Neuronal stem cell (in vitro differentiated cells): ENCODE measurements at regions not wholly inside any gene's neighbourhood (a gene's known extent, or its start where the extent isn't known, plus 50 kb on each side); places are given as distances from the start of the nearest gene placed in this dataset.
"Not testable (repeated sequence)": the region's sequence is repeated elsewhere in the genome, so short reads cannot be mapped to it uniquely, and the experiment has no call there.

Experiments
- DNase-seq: peaks from one replicate; pipeline ENCODE4 v3.0.0-alpha.2; 2013; ENCODE audit warnings: low spot score
- H2AFZ ChIP-seq: one replicate; pipeline ENCODE4 v1.6.1; 2013; ENCODE audit warnings: mild to moderate bottlenecking, low read length, inconsistent platforms
- H2AK5ac ChIP-seq: 2 replicates; pipeline ENCODE4 v1.6.1; 2013; ENCODE audit warnings: low read depth, mild to moderate bottlenecking, inconsistent platforms, low read length, moderate library complexity, mixed read lengths
- H2BK120ac ChIP-seq: 2 replicates; pipeline ENCODE4 v1.6.1; 2013; ENCODE audit warnings: low read depth, mild to moderate bottlenecking, inconsistent platforms, low read length, moderate library complexity, mixed read lengths
- H2BK12ac ChIP-seq: one replicate; pipeline ENCODE4 v1.6.1; 2013; ENCODE audit warnings: low read length, inconsistent platforms
- H2BK15ac ChIP-seq: 2 replicates; pipeline ENCODE4 v1.6.1; 2013; ENCODE audit warnings: mild to moderate bottlenecking, low read length, inconsistent platforms, mixed read lengths
- H2BK5ac ChIP-seq: one replicate; pipeline ENCODE4 v1.6.1; 2013; ENCODE audit warnings: inconsistent platforms, mild to moderate bottlenecking, low read length, moderate library complexity
- H3K14ac ChIP-seq: one replicate; pipeline ENCODE4 v1.6.1; 2013; ENCODE audit warnings: low read length, inconsistent platforms
- H3K18ac ChIP-seq: 2 replicates; pipeline ENCODE4 v1.6.1; 2013; ENCODE audit warnings: low read length, inconsistent platforms
- H3K23ac ChIP-seq: 2 replicates; pipeline ENCODE4 v1.6.1; 2013; ENCODE audit warnings: low read depth, mild to moderate bottlenecking, mixed read lengths, low read length, inconsistent platforms; ENCODE audit not compliant: poor library complexity
- H3K27ac ChIP-seq: replicated peaks from 3 replicates; pipeline ENCODE4 v1.5.1; 2013; ENCODE audit warnings: low read length, inconsistent platforms
- H3K27me3 ChIP-seq, 3 experiments: 2 replicates each; pipeline ENCODE4 v1.6.1; 2013; ENCODE audit warnings: low read length in 3 of 3, mild to moderate bottlenecking in 2 of 3, inconsistent platforms in 1 of 3, low read depth in 1 of 3, mixed read lengths in 1 of 3, moderate library complexity in 1 of 3; ENCODE audit not compliant: control insufficient read depth in 3 of 3, insufficient read depth in 3 of 3
- H3K36me3 ChIP-seq, 2 donors: replicated peaks in 1 of 2; 2 replicates each; pipeline ENCODE4 v1.6.1; 2013; ENCODE audit warnings: low read length in 2 of 2; ENCODE audit not compliant: control insufficient read depth in 2 of 2, insufficient read depth in 2 of 2
- H3K4ac ChIP-seq: 2 replicates; pipeline ENCODE4 v1.6.1; 2013; ENCODE audit warnings: inconsistent platforms, mild to moderate bottlenecking, low read length, moderate library complexity
- H3K4me1 ChIP-seq, 2 donors: 1 replicate in 1 of 2; 2 replicates in 1 of 2; pipeline ENCODE4 v1.6.1; 2013; ENCODE audit warnings: low read length in 2 of 2, low read depth in 1 of 2; ENCODE audit not compliant: control insufficient read depth in 2 of 2, insufficient read depth in 1 of 2
- H3K4me2 ChIP-seq: one replicate; pipeline ENCODE4 v1.6.1; 2013; ENCODE audit warnings: mild to moderate bottlenecking, low read length, inconsistent platforms; ENCODE audit not compliant: insufficient read depth, poor library complexity, severe bottlenecking
- H3K4me3 ChIP-seq, 2 donors: 2 replicates each; pipeline ENCODE4 v1.5.1; 2013; ENCODE audit warnings: low read length in 2 of 2, mild to moderate bottlenecking in 2 of 2, inconsistent platforms in 1 of 2, moderate library complexity in 1 of 2
- H3K79me1 ChIP-seq: one replicate; pipeline ENCODE4 v1.6.1; 2013; ENCODE audit warnings: low read depth, mild to moderate bottlenecking, inconsistent platforms, low read length, moderate library complexity
- H3K9ac ChIP-seq: one replicate; pipeline ENCODE4 v1.6.1; 2013; ENCODE audit warnings: mild to moderate bottlenecking, low read depth, low read length, inconsistent platforms; ENCODE audit not compliant: poor library complexity
- H3K9me3 ChIP-seq, 2 donors: replicated peaks in 1 of 2; 2 replicates each; pipeline versions ENCODE3 to v1.6.1; 2013; ENCODE audit warnings: low read length in 2 of 2, mild to moderate bottlenecking in 2 of 2, inconsistent platforms in 1 of 2, low read depth in 1 of 2, mixed read lengths in 1 of 2, moderate library complexity in 1 of 2; ENCODE audit not compliant: control insufficient read depth in 2 of 2, insufficient read depth in 1 of 2
- H4K8ac ChIP-seq: one replicate; pipeline ENCODE4 v1.6.1; 2013; ENCODE audit warnings: low read depth, mild to moderate bottlenecking, inconsistent platforms, low read length, moderate library complexity
- H4K91ac ChIP-seq: one replicate; pipeline ENCODE4 v1.6.1; 2013; ENCODE audit warnings: low read length, low read depth, mild to moderate bottlenecking, inconsistent platforms; ENCODE audit not compliant: poor library complexity
- WGBS, 2 donors: extraction: QIAGEN DNeasy Blood & Tissue Kit; methylation state at CpG; one replicate each; pipeline ENCODE4 v1.1.7; 2013; ENCODE audit warnings: missing lambda C conversion rate in 2 of 2, mixed read lengths in 1 of 2; ENCODE audit not compliant: insufficient read length in 2 of 2, insufficient replicate concordance in 1 of 2; ENCODE audit errors: extremely low coverage in 2 of 2; 5-methylcytosine and 5-hydroxymethylcytosine counted together

DNA sequence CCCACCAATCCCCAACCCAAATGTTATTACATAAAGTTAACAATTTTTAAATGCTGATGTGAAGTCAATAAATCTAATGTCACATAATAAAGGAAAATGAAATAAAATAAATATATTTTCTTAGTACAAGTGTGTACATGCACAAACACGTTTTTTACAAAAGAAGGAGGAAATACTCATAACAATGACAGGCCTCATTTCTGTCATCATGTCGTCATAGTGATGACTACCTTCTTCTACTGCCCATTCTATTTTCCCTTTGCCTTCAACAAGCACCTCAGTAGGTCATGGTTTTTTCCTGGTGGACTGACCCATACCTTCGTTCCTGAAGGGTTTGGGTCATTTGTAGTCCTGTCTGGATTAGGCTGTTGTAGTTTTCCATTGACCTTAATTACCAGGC is 185.3 kb upstream of the IPO5 start:
- Histone ChIP-seq H3K9ac (no peak overlapping the region), H2BK5ac (no peak overlapping the region), H3K4me3 (no peak overlapping the region), H3K27me3 (no peaks in the 10 kb centered on the region), H2BK120ac (no peak overlapping the region), H3K9me3 (no peaks in the 10 kb centered on the region), H2AK5ac (no peak overlapping the region), H3K14ac (no peak overlapping the region), H3K18ac (no peak overlapping the region), H3K27ac (no peak overlapping the region), H3K36me3 (no peaks in the 10 kb centered on the region), H2BK15ac (no peak overlapping the region), H3K4ac (no peak overlapping the region), H3K4me1 (no peaks in the 10 kb centered on the region), H2BK12ac (no peak overlapping the region), H4K91ac (no peak overlapping the region), H3K4me2 (no peak overlapping the region), H3K23ac (no peak overlapping the region), H2AFZ (no peak overlapping the region), H4K8ac (no peak overlapping the region), H3K79me1 (no peaks in the 10 kb centered on the region)
- no CpG with 5 or more reads among the region's 3 CpGs for WGBS, 2 donors
- DNase-seq: no peak

DNA sequence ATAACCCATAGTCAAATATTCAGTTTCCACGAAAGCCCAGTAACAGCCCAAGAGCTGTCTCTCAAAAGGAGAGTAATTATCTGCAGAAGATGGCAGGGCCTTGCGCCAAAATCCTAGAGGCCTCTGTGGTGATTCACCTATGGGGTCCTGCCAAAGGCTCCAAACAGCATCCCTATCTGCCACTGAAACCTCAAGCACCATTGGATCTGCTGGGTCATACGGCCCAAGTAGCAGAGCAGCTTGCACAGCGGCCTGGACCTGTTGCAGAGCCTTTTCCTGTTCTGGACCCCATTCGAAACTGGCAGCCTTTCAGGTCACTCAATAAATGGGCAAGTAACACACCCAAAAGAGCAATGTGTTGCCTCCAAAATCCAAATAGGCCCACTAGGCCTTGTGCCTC is 183.2 kb upstream of the IPO5 start:
- not testable (repeated sequence) for H2AK5ac ChIP-seq, H3K4me3 ChIP-seq, H3K4me2 ChIP-seq, H3K4ac ChIP-seq, H3K27ac ChIP-seq, H3K4me1 ChIP-seq, H3K27me3 ChIP-seq, H2BK15ac ChIP-seq, H2BK12ac ChIP-seq, H3K23ac ChIP-seq, H3K9ac ChIP-seq, H3K79me1 ChIP-seq, H3K36me3 ChIP-seq, H2BK5ac ChIP-seq, H3K14ac ChIP-seq, H4K8ac ChIP-seq, H4K91ac ChIP-seq, H2BK120ac ChIP-seq, H3K18ac ChIP-seq, H2AFZ ChIP-seq, H3K9me3 ChIP-seq, DNase-seq
- WGBS, 2 donors: no CpG with 5 or more reads among the region's 5 CpGs

DNA sequence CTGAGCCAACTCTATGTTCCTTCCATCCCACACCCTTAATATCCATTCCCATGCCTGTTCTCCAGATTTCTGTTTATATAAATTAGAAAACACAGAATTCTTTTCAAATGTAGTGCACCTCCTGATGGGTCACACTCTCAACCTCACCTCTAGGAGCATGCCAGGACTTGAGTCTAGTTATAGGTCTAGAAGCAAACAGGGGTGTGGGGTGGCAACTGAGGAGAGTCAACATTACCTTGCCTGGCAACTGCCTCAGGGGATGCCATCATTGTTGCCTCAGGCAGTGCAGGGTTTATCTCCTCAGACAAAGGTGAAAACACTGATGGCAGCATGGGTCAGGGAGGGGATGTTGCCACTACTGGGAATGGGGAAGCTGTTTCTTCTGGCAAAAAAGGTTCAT is 181.0 kb upstream of the IPO5 start:
- not testable (repeated sequence) for H3K4me2 ChIP-seq, H2BK12ac ChIP-seq, H3K4ac ChIP-seq, H3K36me3 ChIP-seq, H3K79me1 ChIP-seq, H3K14ac ChIP-seq, H3K9ac ChIP-seq, H3K27me3 ChIP-seq, H3K27ac ChIP-seq, H3K4me3 ChIP-seq, H2BK15ac ChIP-seq, H3K4me1 ChIP-seq, H2AK5ac ChIP-seq, DNase-seq, H4K91ac ChIP-seq, H3K18ac ChIP-seq, H3K9me3 ChIP-seq, H2AFZ ChIP-seq, H4K8ac ChIP-seq, H3K23ac ChIP-seq, H2BK120ac ChIP-seq
- peak overlapping the region; percentile 53 for H2BK5ac ChIP-seq

DNA sequence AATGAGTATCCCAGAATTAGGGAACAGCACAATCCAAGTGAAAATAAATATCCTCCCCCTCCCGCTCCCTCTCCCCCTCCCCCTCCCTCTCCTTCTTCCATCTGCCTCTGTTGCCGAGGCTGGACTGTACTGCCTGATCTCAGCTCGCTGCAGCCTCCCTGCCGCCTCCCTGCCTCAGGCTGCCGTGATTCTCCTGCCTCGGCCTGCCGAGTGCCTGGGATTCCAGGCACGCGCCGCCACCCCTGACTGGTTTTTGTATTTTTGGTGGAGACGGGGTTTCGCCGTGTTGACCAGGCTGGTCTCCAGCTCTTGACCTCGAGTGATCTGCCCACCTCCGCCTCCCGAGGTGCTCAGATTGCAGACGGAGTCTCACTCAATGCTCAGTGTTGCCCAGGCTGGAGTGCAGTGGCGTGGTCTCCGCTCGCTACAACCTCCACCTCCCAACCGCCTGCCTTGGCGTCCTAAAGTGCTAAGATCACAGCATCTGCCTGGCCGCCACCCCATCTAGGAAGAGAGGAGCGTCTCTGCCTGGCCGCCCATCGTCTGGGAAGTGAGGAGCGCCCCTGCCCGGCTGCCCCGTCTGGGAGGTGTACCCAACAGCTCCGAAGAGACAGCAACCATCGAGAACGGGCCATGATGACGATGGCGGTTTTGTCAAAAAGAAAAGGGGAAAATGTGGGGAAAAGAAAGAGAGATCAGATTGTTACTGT is 178.9 kb upstream of the IPO5 start:
- H3K79me1 ChIP-seq, H3K9me3 ChIP-seq: not testable (repeated sequence)
- no CpG with 5 or more reads among the region's 34 CpGs for WGBS, 2 donors

More for the DNA sequence above, 178.9 kb upstream of the IPO5 start:
- not testable (repeated sequence) for H3K4me1 ChIP-seq, H3K18ac ChIP-seq, H3K4me3 ChIP-seq, H4K8ac ChIP-seq, H2BK5ac ChIP-seq, H3K4ac ChIP-seq, DNase-seq, H2BK15ac ChIP-seq, H3K27ac ChIP-seq, H3K27me3 ChIP-seq, H2BK12ac ChIP-seq, H4K91ac ChIP-seq, H2BK120ac ChIP-seq, H3K36me3 ChIP-seq, H2AK5ac ChIP-seq, H2AFZ ChIP-seq, H3K4me2 ChIP-seq, H3K14ac ChIP-seq
- Histone ChIP-seq H3K9ac (peak overlapping the region; percentile 60), H3K23ac (peak overlapping the region; percentile 20)
